Endodermal cell (in vitro differentiated cells): ENCODE measurements at regions not wholly inside any gene's neighbourhood (a gene's known extent, or its start where the extent isn't known, plus 50 kb on each side); places are given as distances from the start of the nearest gene placed in this dataset.

Source experiments
- DNase-seq: peaks from one replicate; pipeline ENCODE4 v3.0.0-alpha.2; 2017
- H3K27ac ChIP-seq: 2 replicates; pipeline ENCODE4 v1.5.1; 2013; ENCODE audit warnings: mild to moderate bottlenecking, low read depth, low read length, moderate library complexity
- H3K27me3 ChIP-seq: 2 replicates; pipeline ENCODE4 v1.6.1; 2013; ENCODE audit warnings: mild to moderate bottlenecking, low read length, moderate library complexity; ENCODE audit not compliant: insufficient read depth, control insufficient read depth, poor library complexity, severe bottlenecking
- H3K36me3 ChIP-seq: 2 replicates; pipeline ENCODE4 v1.7.0; 2013; ENCODE audit warnings: mild to moderate bottlenecking, low read length, moderate library complexity; ENCODE audit not compliant: control insufficient read depth, insufficient read depth
- H3K4me1 ChIP-seq: one replicate; pipeline ENCODE4 v1.7.0; 2013; ENCODE audit warnings: low read length; ENCODE audit not compliant: control insufficient read depth, insufficient read depth
- H3K4me3 ChIP-seq: 2 replicates; pipeline ENCODE4 v1.5.1; 2013; ENCODE audit warnings: mild to moderate bottlenecking, low read length, moderate library complexity
- H3K9ac ChIP-seq: 2 replicates; pipeline ENCODE4 v1.6.1; 2013; ENCODE audit warnings: mild to moderate bottlenecking, low read length, moderate library complexity; ENCODE audit not compliant: poor library complexity, severe bottlenecking; ENCODE audit errors: extremely low read depth
- H3K9me3 ChIP-seq: 2 replicates; pipeline ENCODE4 v1.6.1; 2013; ENCODE audit warnings: mild to moderate bottlenecking, low read length, moderate library complexity; ENCODE audit not compliant: control insufficient read depth
- H3K27ac Mint-ChIP-seq: 2 replicates; pipeline ENCODE4 v1.8.0; 2020; ENCODE audit warnings: mixed read lengths
- H3K27me3 Mint-ChIP-seq: 2 replicates; pipeline ENCODE4 v1.8.0; 2021; ENCODE audit warnings: mild to moderate bottlenecking, mixed read lengths; ENCODE audit not compliant: insufficient read depth
- H3K36me3 Mint-ChIP-seq: 2 replicates; pipeline ENCODE4 v1.8.0; 2020; ENCODE audit warnings: low read depth, mixed read lengths
- H3K4me1 Mint-ChIP-seq: 2 replicates; pipeline ENCODE4 v1.8.0; 2020; ENCODE audit warnings: mixed read lengths
- H3K4me3 Mint-ChIP-seq: 2 replicates; pipeline ENCODE4 v1.8.0; 2020; ENCODE audit warnings: mild to moderate bottlenecking, moderate library complexity, mixed read lengths
- H3K9me3 Mint-ChIP-seq: 2 replicates; pipeline ENCODE4 v1.8.0; 2020; ENCODE audit warnings: mild to moderate bottlenecking, mixed read lengths
- CTCF ChIP-seq: fragments of 200-600 bp; sonication (generic); conservative IDR thresholded peaks from 2 replicates; pipeline ENCODE4 v1.5.0; 2021; ENCODE audit warnings: antibody characterized with exemption, mild to moderate bottlenecking
- WGBS, 2 experiments: methylation state at CpG; one replicate each; pipeline versions ENCODE4 v1.1.5 to v1.1.7; 2013; ENCODE audit warnings: missing lambda C conversion rate in 2 of 2, mixed read lengths in 1 of 2; ENCODE audit not compliant: insufficient coverage in 1 of 2, insufficient read length in 1 of 2; 5-methylcytosine and 5-hydroxymethylcytosine counted together

GRCh38 chr11:57901278-57901677 lies 122.4 kb upstream of the OR9Q1 start:
- H3K27ac ChIP-seq, result no peak overlapping the region
- H3K27ac Mint-ChIP-seq, result no peak overlapping the region
- H3K4me3 Mint-ChIP-seq, result no peak overlapping the region
- peaks cover 30% of the 10 kb centered on the region for H3K9me3 Mint-ChIP-seq
- H3K36me3 Mint-ChIP-seq, result peaks cover 4% of the 10 kb centered on the region
- H3K4me3 ChIP-seq, result peak overlapping the region; percentile 44
- peaks cover 16% of the 10 kb centered on the region for H3K4me1 ChIP-seq
- H3K27me3 ChIP-seq, result peaks cover 8% of the 10 kb centered on the region
- peaks cover 28% of the 10 kb centered on the region for H3K9me3 ChIP-seq
- peaks cover 45% of the 10 kb centered on the region for H3K4me1 Mint-ChIP-seq
- no peaks in the 10 kb centered on the region for H3K36me3 ChIP-seq
- H3K9ac ChIP-seq, result no peak overlapping the region
- no peak for DNase-seq
- peaks cover 19% of the 10 kb centered on the region for H3K27me3 Mint-ChIP-seq
- no peak for TF ChIP-seq CTCF

- no peak overlapping the region for H3K27ac Mint-ChIP-seq
- H3K36me3 ChIP-seq, result no peaks in the 10 kb centered on the region
- H3K27me3 ChIP-seq, result peaks cover 7% of the 10 kb centered on the region
- peaks cover 45% of the 10 kb centered on the region for H3K4me1 Mint-ChIP-seq
- H3K27ac ChIP-seq, result no peak overlapping the region
- H3K9me3 ChIP-seq, result peaks cover 33% of the 10 kb centered on the region
- H3K4me1 ChIP-seq, result peaks cover 16% of the 10 kb centered on the region
- H3K36me3 Mint-ChIP-seq, result peaks cover 4% of the 10 kb centered on the region
- TF ChIP-seq CTCF, result no peak
- H3K9ac ChIP-seq, result no peak overlapping the region
- no peak overlapping the region for H3K4me3 Mint-ChIP-seq
- H3K27me3 Mint-ChIP-seq, result peaks cover 19% of the 10 kb centered on the region
- peaks cover 34% of the 10 kb centered on the region for H3K9me3 Mint-ChIP-seq
- WGBS, 2 experiments, result 79 to 90% methylated on average over 4 to 5 of the region's 5 CpGs
- H3K4me3 ChIP-seq, result no peak overlapping the region
- peak; percentile 73 for DNase-seq
Observed at GRCh38 chr11:57901756-57902155, 121.9 kb upstream of the OR9Q1 start.

- Histone ChIP-seq H3K9ac (no peak overlapping the region), H3K27me3 (peaks cover 7% of the 10 kb centered on the region), H3K27ac (no peak overlapping the region), H3K4me3 (peak overlapping the region; percentile 64), H3K36me3 (no peaks in the 10 kb centered on the region), H3K4me1 (peaks cover 16% of the 10 kb centered on the region), H3K9me3 (peaks cover 39% of the 10 kb centered on the region)
- no peak for DNase-seq
- Mint-ChIP-seq H3K27ac (peak overlapping the region; percentile 46), H3K9me3 (peaks cover 46% of the 10 kb centered on the region), H3K4me1 (peaks cover 45% of the 10 kb centered on the region), H3K4me3 (no peak overlapping the region), H3K27me3 (peaks cover 16% of the 10 kb centered on the region), H3K36me3 (peaks cover 4% of the 10 kb centered on the region)
- TF ChIP-seq CTCF, result no peak
Observed at GRCh38 chr11:57903011-57903410, 120.7 kb upstream of the OR9Q1 start.
